Inferior parietal cortex (tissue), 1 donor: ENCODE measurements at regions not wholly inside any gene's neighbourhood (a gene's known extent, or its start where the extent isn't known, plus 50 kb on each side); places are given as distances from the start of the nearest gene placed in this dataset.
"Not testable (repeated sequence)": the region's sequence is repeated elsewhere in the genome, so short reads cannot be mapped to it uniquely, and the experiment has no call there.

ENCODE experiments used
- DNase-seq: peaks from one replicate; pipeline ENCODE4 v3.0.0-alpha.2; 2016; ENCODE audit errors: extremely low spot score

DNA sequence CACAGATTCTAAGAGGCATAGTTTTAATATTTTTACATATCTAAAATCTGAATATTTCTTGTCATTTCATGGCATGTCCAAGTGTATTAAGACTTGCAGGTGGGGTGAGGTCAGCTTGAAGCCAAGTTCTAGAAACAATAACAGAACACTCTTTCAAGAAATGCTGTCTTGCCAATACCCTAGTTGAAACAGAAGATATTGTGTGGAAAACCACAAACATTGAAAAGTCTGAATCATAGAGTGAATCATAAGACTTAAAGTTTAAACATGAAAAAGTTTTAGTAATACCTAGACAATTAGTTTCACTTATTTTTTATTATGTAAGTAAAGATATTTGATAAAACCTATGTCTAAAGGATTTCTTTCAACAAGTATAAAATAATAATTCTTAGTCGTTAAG lies 191.5 kb upstream of the CAND1 start:
- no peak for DNase-seq

- no peak for DNase-seq
Observed at GRCh38 chr12:67078957-67079356, 190.2 kb upstream of the CAND1 start.

- DNase-seq: no peak
Observed at GRCh38 chr12:67080637-67081036, 188.5 kb upstream of the CAND1 start.

DNA sequence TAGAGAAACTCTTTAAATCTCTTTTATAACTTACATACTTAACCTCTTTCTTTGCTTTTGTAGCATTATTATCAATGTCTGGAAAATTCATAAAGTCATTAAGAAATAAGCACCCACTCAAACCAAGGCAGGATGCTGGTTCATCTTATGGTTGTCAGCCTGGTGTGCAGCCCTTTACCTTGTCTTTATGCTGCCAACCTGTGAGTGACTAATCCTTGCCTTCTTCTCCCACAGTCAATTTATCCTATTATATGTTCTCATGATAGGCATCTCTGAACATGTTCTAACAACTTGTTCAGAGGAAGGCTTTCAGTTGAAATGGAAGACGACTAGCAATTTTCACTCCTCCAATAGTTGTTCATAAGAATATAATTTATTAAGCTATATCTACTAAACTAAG lies 186.9 kb upstream of the CAND1 start:
- DNase-seq: no peak

DNA sequence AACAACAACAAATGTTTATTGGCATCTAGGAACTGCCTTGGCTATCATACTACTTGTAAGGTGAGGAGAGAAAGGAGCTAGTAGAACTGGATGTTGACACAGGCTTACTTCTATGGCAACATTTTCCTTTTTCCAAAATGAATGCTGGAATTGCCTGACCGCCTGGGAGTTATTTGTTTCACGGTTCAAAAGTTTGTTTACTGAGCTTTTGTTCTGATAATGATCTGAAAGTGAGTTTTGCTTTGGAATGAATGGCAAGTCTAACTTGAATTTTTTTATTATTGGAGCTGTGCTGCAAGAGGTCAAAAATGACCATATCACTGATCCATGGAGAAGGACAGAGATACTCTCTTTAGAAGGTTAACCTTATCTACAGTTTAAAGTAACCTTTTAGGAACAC lies 183.5 kb upstream of the CAND1 start:
- DNase-seq: no peak

GRCh38 chr12:67086116-67086515 lies 183.0 kb upstream of the CAND1 start:
- DNase-seq: no peak

DNA sequence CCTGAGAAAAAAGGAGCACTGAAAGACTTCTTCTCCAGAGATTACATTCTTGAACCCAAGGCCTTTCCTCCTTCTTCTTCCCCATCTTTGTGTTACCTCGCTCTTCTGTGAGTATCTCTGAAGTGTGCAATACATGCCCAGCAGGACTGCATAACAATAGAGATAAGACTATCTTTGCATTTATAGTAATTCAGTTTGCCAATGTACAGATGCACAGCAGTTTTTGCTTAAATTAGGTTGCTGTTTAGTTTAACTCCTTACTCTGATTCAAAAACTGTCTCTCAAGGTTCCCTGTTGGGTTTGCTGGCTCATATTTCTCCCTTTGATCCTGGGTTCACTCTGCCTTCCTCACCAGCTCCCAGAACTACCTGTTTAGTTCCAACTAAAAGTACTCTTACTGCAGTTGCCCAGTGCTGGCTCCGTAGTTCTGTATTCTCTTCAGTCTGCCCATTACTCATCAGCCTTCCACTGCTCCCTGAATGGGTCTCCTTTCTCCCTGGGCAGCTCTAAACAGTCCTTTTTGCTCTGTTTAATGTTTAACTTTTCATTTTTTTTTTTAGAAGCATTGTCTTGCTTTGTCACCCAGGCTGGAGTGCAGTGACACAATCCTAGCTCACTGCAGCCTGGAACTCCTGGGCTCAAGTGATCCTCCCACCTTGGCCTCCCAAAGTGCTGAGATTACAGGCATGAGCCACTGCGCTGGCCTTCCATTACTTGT lies 180.6 kb upstream of the CAND1 start:
- DNase-seq: no peak

DNA sequence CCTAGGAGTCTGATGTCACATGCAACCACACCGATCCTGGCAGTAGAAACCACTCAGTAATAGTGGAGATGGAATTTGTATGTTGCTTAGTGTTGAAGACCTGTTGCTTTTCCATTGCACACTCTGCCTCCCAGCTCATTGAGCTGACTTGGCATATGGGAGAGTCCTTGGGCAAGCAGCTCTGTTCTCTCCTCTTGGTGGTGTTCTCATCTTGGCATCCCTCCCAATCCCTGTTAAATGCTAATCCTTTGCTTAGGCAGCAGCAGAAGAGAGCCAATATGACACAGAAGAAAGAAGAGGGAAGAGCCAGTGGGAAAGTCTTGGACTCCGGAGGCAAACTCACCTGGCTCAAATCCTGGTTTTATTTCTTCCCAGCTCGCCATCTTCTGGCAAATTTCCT lies 178.0 kb upstream of the CAND1 start:
- DNase-seq: no peak

DNA sequence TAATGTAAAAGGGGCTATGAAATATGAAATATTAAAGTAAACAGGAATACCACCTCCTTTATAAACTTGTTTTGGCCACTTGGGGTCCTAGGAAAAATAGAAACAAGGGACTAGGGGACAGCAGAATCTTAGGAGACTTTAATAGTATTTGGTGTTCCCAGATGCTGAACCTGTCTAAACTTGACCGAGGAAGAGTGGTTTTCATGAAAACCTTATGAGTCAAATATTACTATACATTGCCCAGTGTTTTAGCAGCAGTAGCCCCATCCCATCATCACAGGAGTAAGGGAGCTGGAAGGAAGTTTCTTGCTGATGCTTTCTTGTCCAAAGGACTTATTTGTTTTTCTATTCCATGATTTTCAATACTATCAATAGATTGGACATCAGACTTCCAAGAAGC lies 177.5 kb upstream of the CAND1 start:
- DNase-seq: no peak

DNA sequence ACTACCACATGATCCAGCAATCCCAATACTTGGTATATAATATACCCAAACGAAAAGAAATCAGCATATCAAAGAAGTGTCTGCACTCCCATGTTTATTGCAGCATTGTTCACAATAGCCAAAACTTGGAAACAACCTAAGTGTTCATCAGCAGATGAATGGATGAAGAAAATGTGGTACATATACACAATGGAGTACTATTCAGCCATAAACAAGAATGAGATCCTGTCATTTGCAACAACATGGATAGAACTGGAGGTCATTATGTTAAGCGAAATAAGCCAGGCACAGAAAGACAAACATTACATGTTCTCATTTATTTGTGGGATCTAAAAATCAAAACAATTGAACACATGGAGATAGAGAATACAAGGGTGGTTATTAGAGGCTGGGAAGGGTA lies 176.2 kb upstream of the CAND1 start:
- DNase-seq: not testable (repeated sequence)

DNA sequence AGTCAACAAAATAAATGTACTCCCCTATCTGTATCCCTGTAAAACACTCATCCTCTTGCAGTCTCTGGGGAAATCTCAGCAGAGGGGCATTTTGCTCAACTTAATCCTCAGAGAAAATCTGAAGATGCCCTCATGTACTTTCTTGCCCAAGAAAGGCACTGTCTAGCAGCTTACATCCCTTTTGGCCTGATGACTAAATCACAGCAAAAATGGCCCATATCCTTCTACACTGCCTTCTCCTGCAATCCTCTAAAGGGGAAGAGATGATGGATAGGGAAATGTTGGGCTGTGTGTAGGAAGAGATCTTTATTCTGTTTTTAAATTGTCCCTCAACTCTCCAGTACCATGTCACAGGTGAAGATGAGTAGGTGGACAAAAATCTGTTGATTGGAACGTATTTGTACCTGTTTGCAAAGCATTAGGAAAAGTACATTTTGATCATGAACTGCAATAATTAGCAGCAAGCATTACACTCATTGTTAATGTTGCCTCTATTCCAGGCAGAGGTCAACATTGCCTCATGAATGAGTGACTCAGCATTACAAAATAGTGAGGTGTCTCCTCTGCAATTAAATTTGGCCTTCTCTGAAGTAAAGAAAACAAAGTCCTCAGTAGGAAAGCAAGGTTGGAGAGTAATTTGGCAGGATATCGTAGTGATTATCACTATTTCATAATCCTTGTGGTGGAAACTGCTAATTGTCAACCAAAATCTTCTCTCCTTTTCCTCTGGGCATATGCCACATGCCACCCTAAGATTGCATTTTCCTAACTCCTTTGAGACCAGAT lies 172.4 kb upstream of the CAND1 start:
- no peak for DNase-seq

GRCh38 chr12:67099858-67100257 lies 169.3 kb upstream of the CAND1 start:
- DNase-seq: no peak

DNA sequence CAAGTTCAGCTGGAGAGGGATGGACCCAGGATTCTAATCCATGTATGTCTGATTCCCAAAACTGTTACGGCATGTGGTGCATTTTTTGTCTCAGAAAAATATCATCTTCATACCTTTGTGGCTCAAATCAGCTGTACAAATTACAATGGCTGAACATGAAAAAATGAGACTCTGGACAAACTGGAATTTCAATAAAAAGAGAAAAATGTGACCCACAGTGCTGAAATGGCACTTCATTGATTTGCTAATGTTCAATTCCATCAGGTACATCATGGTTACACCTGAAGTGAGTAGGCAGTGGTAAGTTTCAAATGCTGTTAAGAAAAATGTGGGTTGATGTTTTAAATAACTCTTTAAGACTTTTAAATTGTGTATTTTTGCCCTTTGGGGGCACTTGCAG lies 165.6 kb upstream of the CAND1 start:
- DNase-seq: no peak

GRCh38 chr12:67107235-67107634 lies 161.9 kb upstream of the CAND1 start:
- DNase-seq: no peak

GRCh38 chr12:67107751-67108269 lies 161.3 kb upstream of the CAND1 start:
- no peak for DNase-seq

GRCh38 chr12:67110345-67110744 lies 158.8 kb upstream of the CAND1 start:
- not testable (repeated sequence) for DNase-seq

- no peak for DNase-seq
Observed at GRCh38 chr12:67111182-67111581, 158.0 kb upstream of the CAND1 start.

- no peak for DNase-seq
Observed at GRCh38 chr12:67112586-67112985, 156.6 kb upstream of the CAND1 start.

DNA sequence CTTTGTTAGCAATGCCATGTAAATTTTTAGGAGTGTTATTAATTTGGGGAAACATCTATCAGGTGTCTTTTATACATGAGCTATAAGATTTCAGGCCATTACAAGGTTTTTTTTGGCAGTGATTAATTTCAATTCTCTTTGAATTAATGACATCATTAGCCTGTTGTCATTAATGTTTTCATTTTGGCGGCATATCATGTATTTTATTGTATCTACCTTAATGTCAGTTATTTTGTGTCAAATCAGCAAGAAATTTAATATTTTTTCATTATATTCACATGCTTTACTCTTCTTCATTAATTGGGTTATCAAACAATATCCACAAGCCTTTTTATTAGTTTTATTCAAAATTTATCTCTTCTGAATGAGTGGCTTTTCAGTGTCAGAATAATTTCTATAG lies 153.0 kb upstream of the CAND1 start:
- DNase-seq: no peak

GRCh38 chr12:67122584-67122983 lies 146.6 kb upstream of the CAND1 start:
- DNase-seq: no peak

DNA sequence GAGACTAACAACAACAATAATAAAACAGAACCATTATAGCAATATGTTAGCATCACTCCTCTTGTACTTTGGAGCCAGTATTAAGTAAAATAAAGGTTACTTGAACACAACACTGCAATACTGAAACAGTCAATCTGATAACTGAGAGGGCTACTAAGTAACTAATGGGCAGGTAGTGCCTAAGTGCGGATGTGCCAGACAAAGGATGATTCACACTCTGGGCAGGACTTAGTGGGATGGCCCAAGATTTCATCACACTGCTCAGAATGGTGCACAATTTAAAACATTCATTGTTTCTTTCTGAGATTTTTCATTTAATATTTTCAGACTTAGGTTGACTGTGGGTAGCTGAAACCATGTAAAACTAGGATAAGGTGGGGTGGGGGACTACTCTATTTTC lies 131.9 kb upstream of the CAND1 start:
- no peak for DNase-seq

- no peak for DNase-seq
Observed at GRCh38 chr12:67141296-67142018, 127.7 kb upstream of the CAND1 start.

DNA sequence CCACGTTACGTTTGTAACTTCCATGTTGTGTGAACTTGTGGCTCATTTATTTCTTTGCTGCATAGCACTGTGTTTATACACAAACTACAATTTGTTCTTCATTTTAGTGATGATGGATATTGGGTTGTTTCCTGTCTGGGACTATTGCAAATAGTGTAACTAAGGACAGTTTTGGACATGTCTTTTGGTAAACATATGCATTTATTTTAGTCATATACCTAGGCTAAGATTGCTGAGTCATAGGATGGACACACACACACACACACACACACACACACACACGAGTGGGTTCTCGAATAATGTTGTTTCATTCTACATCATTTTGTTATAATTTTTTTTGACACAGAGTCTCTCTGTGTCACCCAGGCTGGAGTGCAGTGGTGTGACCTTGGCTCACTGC lies 123.5 kb upstream of the CAND1 start:
- no peak for DNase-seq
